Keratinocyte (primary cell): ENCODE measurements at regions not wholly inside any gene's neighbourhood (a gene's known extent, or its start where the extent isn't known, plus 50 kb on each side); places are given as distances from the start of the nearest gene placed in this dataset.

Source experiments
- DNase-seq: peaks from one replicate; pipeline ENCODE4 v3.0.0-alpha.2; 2011; ENCODE audit warnings: low read depth, missing footprints, low spot score
- FAIRE-seq: peaks from 2 replicates; lab custom pipeline; 2011; peaks lifted over from hg19 to GRCh38; lab: Jason Lieb, UNC
- H2AFZ ChIP-seq: 2 replicates; pipeline ENCODE4 v1.6.0; 2012; ENCODE audit warnings: low read length, control low read depth, inconsistent platforms; ENCODE audit not compliant: control insufficient read depth
- H3K27ac ChIP-seq: 2 replicates; pipeline ENCODE4 v1.5.1; 2011; ENCODE audit warnings: low read length; ENCODE audit not compliant: control insufficient read depth, insufficient read depth
- H3K27me3 ChIP-seq: 3 replicates; pipeline ENCODE4 v1.6.0; 2011; ENCODE audit warnings: low read length; ENCODE audit not compliant: control insufficient read depth, insufficient read depth; ENCODE audit errors: extremely low read depth
- H3K36me3 ChIP-seq, 2 experiments: 2 replicates in 1 of 2; 3 replicates in 1 of 2; pipeline ENCODE4 v1.5.1; 2011; ENCODE audit warnings: low read length in 2 of 2, mild to moderate bottlenecking in 1 of 2; ENCODE audit not compliant: control insufficient read depth in 2 of 2, insufficient read depth in 2 of 2; ENCODE audit errors: extremely low read depth in 1 of 2
- H3K4me1 ChIP-seq: 3 replicates; pipeline ENCODE4 v1.5.1; 2011; ENCODE audit warnings: low read length; ENCODE audit not compliant: control insufficient read depth, insufficient read depth; ENCODE audit errors: extremely low read depth
- H3K4me2 ChIP-seq: 3 replicates; pipeline ENCODE4 v1.6.0; 2011; ENCODE audit warnings: low read depth, low read length; ENCODE audit not compliant: control insufficient read depth, insufficient read depth; ENCODE audit errors: extremely low read depth
- H3K4me3 ChIP-seq, 3 experiments: fragments of 200-600 bp in 1 of 3; sonication (generic) in 1 of 3; 2 replicates in 2 of 3; 3 replicates in 1 of 3; pipeline ENCODE4 v1.5.1; 2011 to 2016; ENCODE audit warnings: low read length in 3 of 3, mild to moderate bottlenecking in 3 of 3, control low read depth in 2 of 3, inconsistent platforms in 1 of 3, low read depth in 1 of 3, mixed read lengths in 1 of 3, mixed run types in 1 of 3, moderate library complexity in 1 of 3; ENCODE audit not compliant: control insufficient read depth in 2 of 3, insufficient read depth in 2 of 3; ENCODE audit errors: extremely low read depth in 1 of 3
- H3K79me2 ChIP-seq: 2 replicates; pipeline ENCODE4 v1.6.0; 2012; ENCODE audit warnings: low read length; ENCODE audit not compliant: control insufficient read depth, insufficient read depth
- H3K9ac ChIP-seq: 3 replicates; pipeline ENCODE4 v1.6.0; 2011; ENCODE audit warnings: low read length; ENCODE audit not compliant: control insufficient read depth, insufficient read depth; ENCODE audit errors: extremely low read depth
- H3K9me1 ChIP-seq: 3 replicates; pipeline ENCODE4 v1.6.0; 2011; ENCODE audit warnings: low read length; ENCODE audit not compliant: control insufficient read depth, insufficient read depth; ENCODE audit errors: extremely low read depth
- H3K9me3 ChIP-seq: 2 replicates; pipeline ENCODE4 v1.5.1; 2012; ENCODE audit warnings: low read depth, low read length; ENCODE audit not compliant: control insufficient read depth
- H4K20me1 ChIP-seq: 3 replicates; pipeline ENCODE4 v1.6.0; 2011; ENCODE audit warnings: low read length; ENCODE audit not compliant: control insufficient read depth, insufficient read depth; ENCODE audit errors: extremely low read depth
- EZH2 ChIP-seq: IDR thresholded peaks from one replicate; pipeline ENCODE4 v1.6.1; 2012; ENCODE audit warnings: inconsistent platforms, mild to moderate bottlenecking, low read length, moderate library complexity
- dilution Hi-C: fragments of 300-500 bp; cut with MboI; formaldehyde crosslinking; loops from one replicate; pipeline ENCODE4 v1.7.0; 2020; ENCODE audit warnings: low sequenced_read_pairs; ENCODE audit not compliant: extremely low pct_ligation_motif_present
- TF ChIP-seq, protein P1 (sequence below), 3 experiments: IDR thresholded peaks in 1 of 3; conservative IDR thresholded peaks in 1 of 3; optimal IDR thresholded peaks in 1 of 3; 2 replicates in 2 of 3; 3 replicates in 1 of 3; pipeline versions ENCODE3 to v1.5.1; 2011; ENCODE audit warnings: low read length in 3 of 3, mild to moderate bottlenecking in 3 of 3, moderate library complexity in 2 of 3, control low read depth in 1 of 3, inconsistent platforms in 1 of 3; ENCODE audit not compliant: insufficient read depth in 2 of 3; ENCODE audit errors: extremely low read depth in 1 of 3

- Histone ChIP-seq H3K4me2 (no peak overlapping the region), H3K4me3 (no peak overlapping the region), H3K36me3 (no peaks in the 10 kb centered on the region), H3K79me2 (no peaks in the 10 kb centered on the region), H4K20me1 (no peaks in the 10 kb centered on the region), H3K9me1 (no peaks in the 10 kb centered on the region), H3K27ac (no peak overlapping the region), H3K9me3 (no peaks in the 10 kb centered on the region), H3K27me3 (no peaks in the 10 kb centered on the region), H3K9ac (no peak overlapping the region), H2AFZ (no peak overlapping the region), H3K4me1 (no peaks in the 10 kb centered on the region)
- dilution Hi-C loops: no loop called here
- no peak for FAIRE-seq
- DNase-seq: no peak
- no peak for TF ChIP-seq EZH2
- TF ChIP-seq, protein P1, sequence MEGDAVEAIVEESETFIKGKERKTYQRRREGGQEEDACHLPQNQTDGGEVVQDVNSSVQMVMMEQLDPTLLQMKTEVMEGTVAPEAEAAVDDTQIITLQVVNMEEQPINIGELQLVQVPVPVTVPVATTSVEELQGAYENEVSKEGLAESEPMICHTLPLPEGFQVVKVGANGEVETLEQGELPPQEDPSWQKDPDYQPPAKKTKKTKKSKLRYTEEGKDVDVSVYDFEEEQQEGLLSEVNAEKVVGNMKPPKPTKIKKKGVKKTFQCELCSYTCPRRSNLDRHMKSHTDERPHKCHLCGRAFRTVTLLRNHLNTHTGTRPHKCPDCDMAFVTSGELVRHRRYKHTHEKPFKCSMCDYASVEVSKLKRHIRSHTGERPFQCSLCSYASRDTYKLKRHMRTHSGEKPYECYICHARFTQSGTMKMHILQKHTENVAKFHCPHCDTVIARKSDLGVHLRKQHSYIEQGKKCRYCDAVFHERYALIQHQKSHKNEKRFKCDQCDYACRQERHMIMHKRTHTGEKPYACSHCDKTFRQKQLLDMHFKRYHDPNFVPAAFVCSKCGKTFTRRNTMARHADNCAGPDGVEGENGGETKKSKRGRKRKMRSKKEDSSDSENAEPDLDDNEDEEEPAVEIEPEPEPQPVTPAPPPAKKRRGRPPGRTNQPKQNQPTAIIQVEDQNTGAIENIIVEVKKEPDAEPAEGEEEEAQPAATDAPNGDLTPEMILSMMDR (optimal IDR thresholded peaks at IDR 0.05 in 1 of 3, IDR thresholded peaks at IDR 0.05 in 1 of 3, conservative IDR thresholded peaks at IDR 0.05 in 1 of 3; ENCODE audit: extremely low read depth in 1 of 3, insufficient read depth in 2 of 3, low read length in 3 of 3): no peak
These were observed 217.8 kb downstream of the EPM2A start for GRCh38 chr6:145517492-145517891.

DNA sequence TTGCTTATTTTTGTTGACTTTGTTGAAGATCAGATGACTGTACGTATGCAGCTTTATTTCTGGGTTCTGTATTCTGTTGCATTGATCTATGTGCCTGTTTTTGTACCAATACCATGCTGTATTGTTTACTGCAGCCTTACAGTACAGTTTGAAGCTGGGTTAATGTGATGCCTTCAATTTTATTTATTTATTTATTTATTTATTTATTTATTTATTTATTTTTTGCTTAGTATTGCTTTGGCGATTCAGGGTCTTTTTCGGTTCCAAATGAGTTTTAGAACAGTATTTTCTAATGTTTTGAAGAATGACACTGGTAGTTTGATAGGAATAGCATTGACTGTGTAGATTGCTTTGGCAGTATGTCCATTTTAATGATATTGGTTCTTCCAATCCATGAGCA, 210.3 kb downstream of the EPM2A start:
- DNase-seq: no peak
- no peak for FAIRE-seq
- Histone ChIP-seq H3K4me2 (no peak overlapping the region), H3K9ac (no peak overlapping the region), H3K9me1 (no peaks in the 10 kb centered on the region), H3K4me1 (no peaks in the 10 kb centered on the region), H3K9me3 (no peaks in the 10 kb centered on the region), H3K27me3 (no peaks in the 10 kb centered on the region), H3K4me3 (no peak overlapping the region), H3K79me2 (no peaks in the 10 kb centered on the region), H3K27ac (no peak overlapping the region), H3K36me3 (no peaks in the 10 kb centered on the region), H4K20me1 (no peaks in the 10 kb centered on the region), H2AFZ (no peak overlapping the region)
- TF ChIP-seq, protein P1 (optimal IDR thresholded peaks at IDR 0.05 in 1 of 3, IDR thresholded peaks at IDR 0.05 in 1 of 3, conservative IDR thresholded peaks at IDR 0.05 in 1 of 3; ENCODE audit: extremely low read depth in 1 of 3, insufficient read depth in 2 of 3, low read length in 3 of 3): no peak
- dilution Hi-C loops: no loop called here
